GM20000 (cell line): ENCODE measurements at regions not wholly inside any gene's neighbourhood (a gene's known extent, or its start where the extent isn't known, plus 50 kb on each side); places are given as distances from the start of the nearest gene placed in this dataset.

ENCODE experiments used
- DNase-seq: peaks from one replicate; pipeline ENCODE4 v3.0.0; 2012; ENCODE audit warnings: low spot score
- CTCF ChIP-seq: IDR thresholded peaks from 2 replicates; pipeline ENCODE4 v1.5.1; 2012; ENCODE audit warnings: mild to moderate bottlenecking, control low read depth; ENCODE audit errors: extremely low read depth, missing control alignments

GRCh38 chr6:49370518-49370917 is 92.5 kb downstream of the MMUT start:
- TF ChIP-seq CTCF, result no peak
- no peak for DNase-seq

- no peak for DNase-seq
- TF ChIP-seq CTCF, result no peak
Measured at GRCh38 chr6:49366539-49366938, 96.5 kb downstream of the MMUT start.

GRCh38 chr6:49348561-49348960 is 114.5 kb downstream of the MMUT start:
- no peak for TF ChIP-seq CTCF

GRCh38 chr6:49342410-49342809 is 120.6 kb downstream of the MMUT start:
- TF ChIP-seq CTCF, result no peak
- no peak for DNase-seq

More at GRCh38 chr6:49348561-49348960, 114.5 kb downstream of the MMUT start:
- DNase-seq, result no peak

GRCh38 chr6:49341869-49342268 is 121.2 kb downstream of the MMUT start:
- DNase-seq, result no peak
- TF ChIP-seq CTCF, result no peak

GRCh38 chr6:49339096-49339495 is 124.0 kb downstream of the MMUT start:
- DNase-seq, result no peak
- no peak for TF ChIP-seq CTCF

GRCh38 chr6:49336514-49337131 is 126.4 kb downstream of the MMUT start:
- no peak for DNase-seq
- no peak for TF ChIP-seq CTCF
